Suprapubic skin (tissue), 4 donors: ENCODE measurements at regions not wholly inside any gene's neighbourhood (a gene's known extent, or its start where the extent isn't known, plus 50 kb on each side); places are given as distances from the start of the nearest gene placed in this dataset.

ENCODE experiments used
- DNase-seq, 2 donors: peaks; one replicate each; pipeline ENCODE4 v3.0.0-alpha.2; 2019; ENCODE audit warnings: low spot score in 2 of 2
- H3K27ac ChIP-seq: fragments of 200-600 bp; sonication (generic); one replicate; pipeline ENCODE4 v1.5.1; 2019
- H3K27me3 ChIP-seq: fragments of 200-600 bp; sonication (generic); one replicate; pipeline ENCODE4 v1.5.1; 2019
- H3K36me3 ChIP-seq: fragments of 200-600 bp; sonication (generic); one replicate; pipeline ENCODE4 v1.5.1; 2019
- H3K4me1 ChIP-seq: fragments of 200-600 bp; sonication (generic); one replicate; pipeline ENCODE4 v1.5.1; 2019
- H3K4me3 ChIP-seq: fragments of 200-600 bp; sonication (generic); one replicate; pipeline ENCODE4 v1.5.1; 2019; ENCODE audit warnings: mild to moderate bottlenecking
- H3K9me3 ChIP-seq: fragments of 200-600 bp; sonication (generic); one replicate; pipeline ENCODE4 v1.5.1; 2019
- CTCF ChIP-seq, 2 donors: fragments of 200-600 bp in 1 of 2; fragments of 450-650 bp in 1 of 2; sonication (generic) in 1 of 2; IDR thresholded peaks; one replicate each; pipeline ENCODE4 v1.5.1; 2016 to 2019; ENCODE audit warnings: antibody characterized with exemption in 2 of 2, mild to moderate bottlenecking in 1 of 2, moderate library complexity in 1 of 2
- EP300 ChIP-seq: sonication (generic); formaldehyde crosslinking; IDR thresholded peaks from one replicate; pipeline ENCODE4 v1.6.1; 2017; ENCODE audit warnings: antibody characterized with exemption
- POLR2A ChIP-seq, 2 donors: fragments of 450-650 bp; IDR thresholded peaks; one replicate each; pipeline ENCODE4 v1.6.1; 2017; ENCODE audit warnings: antibody characterized with exemption in 2 of 2, mild to moderate bottlenecking in 2 of 2, moderate library complexity in 2 of 2
- POLR2AphosphoS5 ChIP-seq, 3 donors: sonication (generic); formaldehyde crosslinking; IDR thresholded peaks; one replicate each; pipeline ENCODE4 v1.6.1; 2017; ENCODE audit warnings: antibody characterized with exemption in 3 of 3
- WGBS: methylation state at CpG from one replicate; pipeline ENCODE4 v1.1.5; 2018; 5-methylcytosine and 5-hydroxymethylcytosine counted together

- no peaks in the 10 kb centered on the region for H3K27me3 ChIP-seq
- TF ChIP-seq POLR2A (IDR thresholded peaks at IDR 0.05) (no peak), EP300 (no peak), CTCF (IDR thresholded peaks at IDR 0.05) (no peak), POLR2AphosphoS5 (IDR thresholded peaks at IDR 0.05) (no peak)
- DNase-seq: no peak
- H3K36me3 ChIP-seq: no peaks in the 10 kb centered on the region
- no peak overlapping the region for H3K4me3 ChIP-seq
- 71% methylated on average over 6 of the region's 6 CpGs for WGBS
- no peaks in the 10 kb centered on the region for H3K4me1 ChIP-seq
- H3K27ac ChIP-seq: no peak overlapping the region
- no peaks in the 10 kb centered on the region for H3K9me3 ChIP-seq
Observed at GRCh38 chr20:51939259-51939585, 136.9 kb upstream of the SALL4 start.

- WGBS: 57% methylated on average over 5 of the region's 5 CpGs
Observed at GRCh38 chr20:51938559-51939258, 136.4 kb upstream of the SALL4 start.

GRCh38 chr20:51937779-51938178 is 135.5 kb upstream of the SALL4 start:
- WGBS: 94% methylated on average over 8 of the region's 8 CpGs
- no peak for DNase-seq
- no peak overlapping the region for H3K4me3 ChIP-seq

More at GRCh38 chr20:51938559-51939258, 136.4 kb upstream of the SALL4 start:
- no peak overlapping the region for H3K27ac ChIP-seq
- TF ChIP-seq POLR2A (IDR thresholded peaks at IDR 0.05) (no peak), CTCF (IDR thresholded peaks at IDR 0.05) (no peak), POLR2AphosphoS5 (IDR thresholded peaks at IDR 0.05) (no peak), EP300 (no peak)
- no peak overlapping the region for H3K4me3 ChIP-seq
- H3K4me1 ChIP-seq: no peaks in the 10 kb centered on the region
- no peak for DNase-seq
- no peaks in the 10 kb centered on the region for H3K27me3 ChIP-seq
- H3K36me3 ChIP-seq: no peaks in the 10 kb centered on the region
- H3K9me3 ChIP-seq: no peaks in the 10 kb centered on the region

GRCh38 chr20:51936377-51936776 is 134.1 kb upstream of the SALL4 start:
- WGBS: 72% methylated on average over 2 of the region's 2 CpGs
- Histone ChIP-seq H3K36me3 (no peaks in the 10 kb centered on the region), H3K4me1 (no peaks in the 10 kb centered on the region), H3K4me3 (no peak overlapping the region), H3K27ac (no peak overlapping the region), H3K27me3 (no peaks in the 10 kb centered on the region), H3K9me3 (no peaks in the 10 kb centered on the region)
- no peak for TF ChIP-seq EP300
- TF ChIP-seq CTCF (IDR thresholded peaks at IDR 0.05): no peak
- no peak for TF ChIP-seq POLR2A (IDR thresholded peaks at IDR 0.05)
- TF ChIP-seq POLR2AphosphoS5 (IDR thresholded peaks at IDR 0.05): no peak
- no peak for DNase-seq

More at GRCh38 chr20:51937779-51938178, 135.5 kb upstream of the SALL4 start:
- Histone ChIP-seq H3K36me3 (no peaks in the 10 kb centered on the region), H3K9me3 (no peaks in the 10 kb centered on the region), H3K27me3 (no peaks in the 10 kb centered on the region), H3K27ac (no peak overlapping the region), H3K4me1 (no peaks in the 10 kb centered on the region)
- TF ChIP-seq POLR2A (IDR thresholded peaks at IDR 0.05) (no peak), EP300 (no peak), CTCF (IDR thresholded peaks at IDR 0.05) (no peak), POLR2AphosphoS5 (IDR thresholded peaks at IDR 0.05) (no peak)

GRCh38 chr20:51935003-51935358 is 132.7 kb upstream of the SALL4 start:
- Histone ChIP-seq H3K4me1 (no peaks in the 10 kb centered on the region), H3K27me3 (no peaks in the 10 kb centered on the region), H3K36me3 (no peaks in the 10 kb centered on the region), H3K9me3 (no peaks in the 10 kb centered on the region), H3K27ac (no peak overlapping the region), H3K4me3 (no peak overlapping the region)
- DNase-seq: no peak
- 81% methylated on average over 4 of the region's 4 CpGs for WGBS
- TF ChIP-seq CTCF (IDR thresholded peaks at IDR 0.05) (no peak), EP300 (no peak), POLR2AphosphoS5 (IDR thresholded peaks at IDR 0.05) (no peak), POLR2A (IDR thresholded peaks at IDR 0.05) (no peak)
